Caco-2 (cell line): ENCODE measurements at regions not wholly inside any gene's neighbourhood (a gene's known extent, or its start where the extent isn't known, plus 50 kb on each side); places are given as distances from the start of the nearest gene placed in this dataset.
A peak's percentile ranks its signal among the peaks of the same experiment; 100 is the strongest.

ENCODE experiments used
- BruUV-seq: library from RNA; stranded (reverse); fragments of 400-500 nt; replicated peaks from 2 replicates; lab custom pipeline; 2021; lab: Mats Ljungman, UMichigan
- CTCF ChIA-PET: fragments of 300-600 bp; sonication (Branson Sonifier 250); formaldehyde crosslinking; loops from one replicate; lab custom pipeline; 2022; ENCODE audit warnings: antibody characterized with exemption; lab: Charles Lee
- POLR2A ChIA-PET: fragments of 300-600 bp; sonication (Branson Sonifier 250); formaldehyde crosslinking; loops from one replicate; lab custom pipeline; 2022; ENCODE audit warnings: antibody characterized with exemption; lab: Charles Lee
- DNase-seq, 2 experiments: peaks; one replicate each; pipeline versions ENCODE4 v3.0.0 to v3.0.0-alpha.2; 2020 to 2022
- H3K27me3 ChIP-seq: replicated peaks from 2 replicates; pipeline ENCODE4 v1.6.0; 2011; ENCODE audit warnings: low read length; ENCODE audit not compliant: control insufficient read depth, insufficient read depth
- H3K36me3 ChIP-seq: 2 replicates; pipeline ENCODE4 v1.5.1; 2011; ENCODE audit warnings: low read length; ENCODE audit not compliant: control insufficient read depth, insufficient read depth
- H3K4me1 ChIP-seq: fragments of 250-450 bp; sonication (Bioruptor Pico); 2 replicates; pipeline ENCODE4 v1.5.1; 2020; ENCODE audit warnings: mild to moderate bottlenecking
- H3K4me3 ChIP-seq: 2 replicates; pipeline ENCODE4 v1.5.1; 2011; ENCODE audit warnings: low read depth, mild to moderate bottlenecking, control low read depth, low read length
- H3K9me3 ChIP-seq: fragments of 250-450 bp; sonication (Bioruptor Pico); 2 replicates; pipeline ENCODE4 v1.5.1; 2020; ENCODE audit warnings: mild to moderate bottlenecking, moderate library complexity
- H3K27ac Mint-ChIP-seq: one replicate; pipeline ENCODE4 v1.8.0; 2022; ENCODE audit warnings: mixed read lengths; ENCODE audit not compliant: unreplicated experiment
- H3K27me3 Mint-ChIP-seq: one replicate; pipeline ENCODE4 v1.8.0; 2022; ENCODE audit warnings: mixed read lengths; ENCODE audit not compliant: insufficient read depth, unreplicated experiment
- H3K36me3 Mint-ChIP-seq: one replicate; pipeline ENCODE4 v1.8.0; 2022; ENCODE audit warnings: mild to moderate bottlenecking, mixed read lengths; ENCODE audit not compliant: insufficient read depth, unreplicated experiment
- H3K4me1 Mint-ChIP-seq: one replicate; pipeline ENCODE4 v1.8.0; 2022; ENCODE audit warnings: low read depth, mixed read lengths; ENCODE audit not compliant: unreplicated experiment
- H3K4me3 Mint-ChIP-seq: one replicate; pipeline ENCODE4 v1.8.0; 2022; ENCODE audit warnings: mild to moderate bottlenecking, moderate library complexity, mixed read lengths; ENCODE audit not compliant: unreplicated experiment
- H3K9me3 Mint-ChIP-seq: one replicate; pipeline ENCODE4 v1.8.0; 2022; ENCODE audit warnings: mixed read lengths; ENCODE audit not compliant: unreplicated experiment
- CTCF ChIP-seq, 2 experiments: fragments of 200-600 bp in 1 of 2; IDR thresholded peaks; 1 replicate in 1 of 2; 2 replicates in 1 of 2; pipeline versions ENCODE4 v1.5.1 to v1.8.0; 2011 to 2022; ENCODE audit warnings: antibody characterized with exemption in 1 of 2, control low read depth in 1 of 2, inconsistent platforms in 1 of 2, low read depth in 1 of 2, low read length in 1 of 2, mild to moderate bottlenecking in 1 of 2, moderate library complexity in 1 of 2; ENCODE audit not compliant: insufficient read depth in 1 of 2, severe bottlenecking in 1 of 2, unreplicated experiment in 1 of 2
- intact Hi-C: fragments of 100-400 bp; cut with micrococcal nuclease; formaldehyde crosslinking; loops from one replicate; pipeline ENCODE4 v1.10.0; 2022; ENCODE audit not compliant: unreplicated experiment

GRCh38 chrX:42077675-42078074 is 154.3 kb upstream of the CASK start:
- CTCF ChIA-PET: interaction anchor here (0.6 kb wide), 1 partner anchor 931 kb away, joined by 8 read pairs; no protein-coding TSS in a partner anchor

GRCh38 chrX:42075032-42075431 is 151.7 kb upstream of the CASK start:
- Histone ChIP-seq H3K4me3 (no peak overlapping the region), H3K27me3 (no peaks in the 10 kb centered on the region), H3K9me3 (no peaks in the 10 kb centered on the region), H3K36me3 (no peaks in the 10 kb centered on the region), H3K4me1 (peaks cover 19% of the 10 kb centered on the region)
- no peaks in the 10 kb centered on the region for H3K9me3 Mint-ChIP-seq
- no peak overlapping the region for H3K4me3 Mint-ChIP-seq
- ChIA-PET CTCF (no interaction called here), POLR2A (no interaction called here)
- TF ChIP-seq CTCF (IDR thresholded peaks at IDR 0.05; ENCODE audit: insufficient read depth in 1 of 2, low read depth in 1 of 2, low read length in 1 of 2, severe bottlenecking in 1 of 2, unreplicated experiment in 1 of 2): no peak
- no TSS peak for BruUV-seq
- no peaks in the 10 kb centered on the region for H3K36me3 Mint-ChIP-seq
- H3K27ac Mint-ChIP-seq: peak overlapping the region; percentile 3
- H3K27me3 Mint-ChIP-seq: no peaks in the 10 kb centered on the region
- peaks cover 16% of the 10 kb centered on the region for H3K4me1 Mint-ChIP-seq
- no peak for DNase-seq
- intact Hi-C loops: no loop called here

More at GRCh38 chrX:42077675-42078074, 154.3 kb upstream of the CASK start:
- H3K9me3 ChIP-seq: no peaks in the 10 kb centered on the region
- no peaks in the 10 kb centered on the region for H3K27me3 ChIP-seq
- POLR2A ChIA-PET: no interaction called here
- no peak overlapping the region for H3K4me3 ChIP-seq
- no peak for TF ChIP-seq CTCF (IDR thresholded peaks at IDR 0.05; ENCODE audit: insufficient read depth in 1 of 2, low read depth in 1 of 2, low read length in 1 of 2, severe bottlenecking in 1 of 2, unreplicated experiment in 1 of 2)
- DNase-seq: no peak
- Mint-ChIP-seq H3K4me1 (peaks cover 11% of the 10 kb centered on the region), H3K9me3 (no peaks in the 10 kb centered on the region), H3K4me3 (no peak overlapping the region), H3K36me3 (peaks cover under 1% of the 10 kb centered on the region), H3K27ac (no peak overlapping the region), H3K27me3 (no peaks in the 10 kb centered on the region)
- H3K4me1 ChIP-seq: peaks cover 18% of the 10 kb centered on the region
- intact Hi-C loops: no loop called here
- no peaks in the 10 kb centered on the region for H3K36me3 ChIP-seq
- BruUV-seq: no TSS peak

GRCh38 chrX:42073448-42073847 is 150.1 kb upstream of the CASK start:
- CTCF ChIA-PET: no interaction called here
- Histone ChIP-seq H3K27me3 (no peaks in the 10 kb centered on the region), H3K9me3 (no peaks in the 10 kb centered on the region), H3K36me3 (no peaks in the 10 kb centered on the region), H3K4me3 (no peak overlapping the region), H3K4me1 (peaks cover 19% of the 10 kb centered on the region)
- no peak for TF ChIP-seq CTCF (IDR thresholded peaks at IDR 0.05; ENCODE audit: insufficient read depth in 1 of 2, low read depth in 1 of 2, low read length in 1 of 2, severe bottlenecking in 1 of 2, unreplicated experiment in 1 of 2)
- Mint-ChIP-seq H3K27ac (peak overlapping the region; percentile 29), H3K4me1 (peaks cover 16% of the 10 kb centered on the region), H3K27me3 (no peaks in the 10 kb centered on the region), H3K9me3 (no peaks in the 10 kb centered on the region), H3K4me3 (peak overlapping the region; percentile 6), H3K36me3 (no peaks in the 10 kb centered on the region)
- intact Hi-C loops: no loop called here
- DNase-seq: peak in 1 of 2 experiments; percentile 30
- BruUV-seq: no TSS peak
- POLR2A ChIA-PET: no interaction called here
